ENCODE measurements at regions not wholly inside any gene's neighbourhood (a gene's known extent, or its start where the extent isn't known, plus 50 kb on each side); places are given as distances from the start of the nearest gene placed in this dataset.

DNA sequence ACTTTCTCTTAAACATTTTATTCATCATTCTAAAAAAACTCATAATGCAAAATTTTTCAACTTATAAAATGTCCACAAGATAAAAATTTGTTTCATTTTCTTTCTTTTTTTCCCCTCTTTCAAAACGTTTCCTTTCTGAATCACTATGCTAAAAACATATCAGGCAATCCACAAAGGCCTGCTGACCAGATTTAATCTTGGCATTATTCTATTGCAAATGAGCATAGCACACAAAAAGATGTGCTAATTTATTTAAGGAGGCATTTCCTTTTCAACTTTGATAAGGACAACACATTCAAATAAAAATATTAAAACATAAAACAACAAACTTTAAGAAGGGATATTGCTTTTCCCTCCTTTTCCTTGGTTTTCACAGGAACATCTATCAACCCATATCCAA lies 215.3 kb upstream of the FOXD3 start:
- TF ChIP-seq, protein P1, sequence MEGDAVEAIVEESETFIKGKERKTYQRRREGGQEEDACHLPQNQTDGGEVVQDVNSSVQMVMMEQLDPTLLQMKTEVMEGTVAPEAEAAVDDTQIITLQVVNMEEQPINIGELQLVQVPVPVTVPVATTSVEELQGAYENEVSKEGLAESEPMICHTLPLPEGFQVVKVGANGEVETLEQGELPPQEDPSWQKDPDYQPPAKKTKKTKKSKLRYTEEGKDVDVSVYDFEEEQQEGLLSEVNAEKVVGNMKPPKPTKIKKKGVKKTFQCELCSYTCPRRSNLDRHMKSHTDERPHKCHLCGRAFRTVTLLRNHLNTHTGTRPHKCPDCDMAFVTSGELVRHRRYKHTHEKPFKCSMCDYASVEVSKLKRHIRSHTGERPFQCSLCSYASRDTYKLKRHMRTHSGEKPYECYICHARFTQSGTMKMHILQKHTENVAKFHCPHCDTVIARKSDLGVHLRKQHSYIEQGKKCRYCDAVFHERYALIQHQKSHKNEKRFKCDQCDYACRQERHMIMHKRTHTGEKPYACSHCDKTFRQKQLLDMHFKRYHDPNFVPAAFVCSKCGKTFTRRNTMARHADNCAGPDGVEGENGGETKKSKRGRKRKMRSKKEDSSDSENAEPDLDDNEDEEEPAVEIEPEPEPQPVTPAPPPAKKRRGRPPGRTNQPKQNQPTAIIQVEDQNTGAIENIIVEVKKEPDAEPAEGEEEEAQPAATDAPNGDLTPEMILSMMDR (IDR thresholded peaks at IDR 0.05) = no peak
- no peak for TF ChIP-seq POLR2A (IDR thresholded peaks at IDR 0.05)
- no peak for TF ChIP-seq EP300 (IDR thresholded peaks at IDR 0.05)

Measured in suprapubic skin (tissue), 3 donors.